ENCODE measurements at regions not wholly inside any gene's neighbourhood (a gene's known extent, or its start where the extent isn't known, plus 50 kb on each side); places are given as distances from the start of the nearest gene placed in this dataset.
"Not testable (repeated sequence)": the region's sequence is repeated elsewhere in the genome, so short reads cannot be mapped to it uniquely, and the experiment has no call there.

DNA sequence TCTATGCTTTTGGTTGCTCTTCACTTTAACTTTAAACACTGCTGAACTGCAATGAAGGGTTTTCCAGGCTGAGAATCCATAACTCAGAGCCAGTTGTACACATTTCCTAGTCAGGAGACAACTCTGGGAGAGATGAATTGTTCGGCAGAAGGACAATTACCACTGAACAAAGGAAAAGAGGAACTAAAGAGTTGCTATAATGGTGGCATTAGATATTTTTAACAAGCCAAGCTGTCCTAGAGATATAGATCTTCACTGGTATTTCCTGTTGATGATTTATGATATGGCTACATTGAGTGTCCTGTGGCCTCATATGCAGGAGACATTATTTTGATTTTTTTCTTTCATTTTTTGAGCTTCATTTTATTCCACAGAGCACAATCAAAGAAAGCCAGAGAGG is 219.1 kb upstream of the PCSK5 start:
- TF ChIP-seq, protein P1, sequence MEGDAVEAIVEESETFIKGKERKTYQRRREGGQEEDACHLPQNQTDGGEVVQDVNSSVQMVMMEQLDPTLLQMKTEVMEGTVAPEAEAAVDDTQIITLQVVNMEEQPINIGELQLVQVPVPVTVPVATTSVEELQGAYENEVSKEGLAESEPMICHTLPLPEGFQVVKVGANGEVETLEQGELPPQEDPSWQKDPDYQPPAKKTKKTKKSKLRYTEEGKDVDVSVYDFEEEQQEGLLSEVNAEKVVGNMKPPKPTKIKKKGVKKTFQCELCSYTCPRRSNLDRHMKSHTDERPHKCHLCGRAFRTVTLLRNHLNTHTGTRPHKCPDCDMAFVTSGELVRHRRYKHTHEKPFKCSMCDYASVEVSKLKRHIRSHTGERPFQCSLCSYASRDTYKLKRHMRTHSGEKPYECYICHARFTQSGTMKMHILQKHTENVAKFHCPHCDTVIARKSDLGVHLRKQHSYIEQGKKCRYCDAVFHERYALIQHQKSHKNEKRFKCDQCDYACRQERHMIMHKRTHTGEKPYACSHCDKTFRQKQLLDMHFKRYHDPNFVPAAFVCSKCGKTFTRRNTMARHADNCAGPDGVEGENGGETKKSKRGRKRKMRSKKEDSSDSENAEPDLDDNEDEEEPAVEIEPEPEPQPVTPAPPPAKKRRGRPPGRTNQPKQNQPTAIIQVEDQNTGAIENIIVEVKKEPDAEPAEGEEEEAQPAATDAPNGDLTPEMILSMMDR (IDR thresholded peaks at IDR 0.05; ENCODE audit: low read depth, low read length): no peak
- no peak for DNase-seq (ENCODE audit: low read depth, low spot score)
- no peak overlapping the region for H3K4me3 ChIP-seq (ENCODE audit: low read depth, low read length)
- in situ Hi-C loops (cut with HindIII; ENCODE audit: low sequenced_read_pairs): no loop called here

DNA sequence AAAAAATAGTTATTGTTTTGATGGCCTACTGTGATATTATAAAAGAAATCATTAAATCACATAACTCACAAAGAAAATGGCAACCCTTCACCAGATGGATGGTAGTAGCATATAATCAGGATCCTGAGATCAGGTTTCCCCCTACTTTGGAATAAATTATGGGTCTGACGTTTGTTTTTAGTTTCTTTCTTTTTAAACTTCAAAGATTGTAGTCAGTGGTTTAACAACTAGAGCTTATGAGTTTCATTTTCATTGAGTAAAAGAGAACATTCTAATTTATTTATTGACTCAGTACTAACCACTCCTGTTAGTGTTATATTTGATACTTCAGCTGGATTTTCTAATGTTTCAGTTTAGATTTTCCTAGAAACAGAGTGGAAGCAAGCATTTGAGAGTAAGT is 218.0 kb upstream of the PCSK5 start:
- no peak overlapping the region for H3K4me3 ChIP-seq (ENCODE audit: low read depth, low read length)
- no peak for DNase-seq (ENCODE audit: low read depth, low spot score)
- in situ Hi-C loops (cut with HindIII; ENCODE audit: low sequenced_read_pairs): no loop called here
- TF ChIP-seq, protein P1 (IDR thresholded peaks at IDR 0.05; ENCODE audit: low read depth, low read length): no peak

DNA sequence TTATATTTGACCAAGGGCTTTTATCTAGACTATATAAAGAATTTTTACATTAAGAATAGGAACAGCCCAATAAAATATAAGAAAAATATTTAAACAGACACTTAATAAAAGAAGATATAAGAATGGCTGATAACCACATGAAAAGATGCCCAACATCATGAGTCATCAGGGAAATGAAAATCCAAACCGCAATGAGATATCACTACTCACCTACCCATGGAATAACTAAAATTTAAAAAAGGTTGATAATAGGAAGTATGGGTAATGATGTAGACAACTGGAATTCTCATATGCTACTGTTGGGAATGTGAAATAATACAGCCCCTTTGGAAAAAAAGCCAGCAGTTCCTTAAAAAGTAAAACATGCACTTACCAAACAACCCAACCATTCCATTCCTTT is 206.9 kb upstream of the PCSK5 start:
- in situ Hi-C loops (cut with HindIII; ENCODE audit: low sequenced_read_pairs): no loop called here
- peak; percentile 9 for DNase-seq (ENCODE audit: low read depth, low spot score)
- TF ChIP-seq, protein P1 (IDR thresholded peaks at IDR 0.05; ENCODE audit: low read depth, low read length): no peak

DNA sequence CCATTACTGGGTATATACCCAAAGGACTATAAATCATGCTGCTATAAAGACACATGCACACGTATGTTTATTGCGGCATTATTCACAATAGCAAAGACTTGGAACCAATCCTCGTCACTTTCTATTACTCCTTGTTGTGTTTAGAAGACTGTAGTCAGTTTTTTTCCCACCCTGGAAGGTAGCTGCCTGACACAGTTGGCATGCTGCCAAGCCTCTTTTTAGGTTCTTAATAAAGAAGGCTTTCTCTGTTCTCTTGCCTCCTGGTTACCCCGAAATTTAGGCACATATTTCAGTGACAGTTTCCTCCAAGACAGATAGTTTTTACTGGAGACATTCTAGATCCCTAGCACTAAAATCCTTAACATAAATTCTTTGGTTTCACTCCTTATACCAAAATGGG is 205.4 kb upstream of the PCSK5 start:
- DNase-seq (ENCODE audit: low read depth, low spot score): no peak
- no peak overlapping the region for H3K4me3 ChIP-seq (ENCODE audit: low read depth, low read length)
- TF ChIP-seq, protein P1 (IDR thresholded peaks at IDR 0.05; ENCODE audit: low read depth, low read length): no peak
- in situ Hi-C loops (cut with HindIII; ENCODE audit: low sequenced_read_pairs): no loop called here

More for the DNA sequence above, 206.9 kb upstream of the PCSK5 start:
- no peak overlapping the region for H3K4me3 ChIP-seq (ENCODE audit: low read depth, low read length)

DNA sequence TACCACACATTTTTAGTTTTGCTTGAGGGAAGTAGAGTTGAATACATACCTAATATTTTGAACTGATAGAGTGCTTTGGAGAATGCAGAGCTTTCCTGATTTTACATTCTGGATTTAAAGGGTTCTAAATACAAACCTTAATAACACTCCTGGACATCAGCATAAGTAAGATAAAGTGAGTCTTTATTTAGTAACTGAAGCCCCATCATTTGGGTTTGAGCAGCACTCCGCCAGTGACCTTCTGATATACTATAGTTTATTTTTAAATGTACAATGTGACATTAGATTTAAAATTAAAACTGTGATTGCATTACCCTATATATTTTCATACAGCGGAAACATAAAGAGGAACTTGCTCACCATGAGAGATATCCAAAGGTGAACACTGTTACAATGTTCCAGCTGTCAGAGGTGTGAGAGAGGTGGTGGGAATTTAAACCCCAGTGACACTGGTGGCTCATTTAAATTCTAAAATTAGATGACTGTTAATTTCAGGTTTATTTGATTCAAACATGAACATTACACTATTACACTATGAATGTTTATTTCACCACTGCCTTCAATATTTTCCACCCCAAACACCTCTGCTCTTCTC is 203.0 kb upstream of the PCSK5 start:
- H3K4me3 ChIP-seq (ENCODE audit: low read depth, low read length): no peak overlapping the region
- DNase-seq (ENCODE audit: low read depth, low spot score): no peak
- TF ChIP-seq, protein P1 (IDR thresholded peaks at IDR 0.05; ENCODE audit: low read depth, low read length): no peak
- in situ Hi-C loops (cut with HindIII; ENCODE audit: low sequenced_read_pairs): no loop called here

DNA sequence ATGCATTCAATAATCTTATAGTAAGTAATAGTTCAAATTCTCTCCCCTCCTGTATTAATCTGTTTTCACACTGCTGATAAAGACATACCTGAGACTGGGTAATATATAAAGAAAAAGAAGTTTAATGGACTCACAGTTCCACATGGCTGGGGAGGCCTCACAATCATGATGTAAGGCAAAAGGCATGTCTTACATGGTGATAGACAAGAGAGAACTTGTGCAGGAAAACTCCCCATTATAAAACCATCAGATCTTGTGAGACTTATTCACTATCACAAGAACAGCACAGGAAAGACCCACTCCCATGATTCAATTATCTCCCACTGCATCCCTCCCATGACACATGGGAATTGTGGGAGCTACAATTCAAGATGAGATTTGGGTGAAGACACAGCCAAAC is 199.9 kb upstream of the PCSK5 start:
- in situ Hi-C loops (cut with HindIII; ENCODE audit: low sequenced_read_pairs); DNase-seq (ENCODE audit: low read depth, low spot score); H3K4me3 ChIP-seq (ENCODE audit: low read depth, low read length): not testable (repeated sequence)

DNA sequence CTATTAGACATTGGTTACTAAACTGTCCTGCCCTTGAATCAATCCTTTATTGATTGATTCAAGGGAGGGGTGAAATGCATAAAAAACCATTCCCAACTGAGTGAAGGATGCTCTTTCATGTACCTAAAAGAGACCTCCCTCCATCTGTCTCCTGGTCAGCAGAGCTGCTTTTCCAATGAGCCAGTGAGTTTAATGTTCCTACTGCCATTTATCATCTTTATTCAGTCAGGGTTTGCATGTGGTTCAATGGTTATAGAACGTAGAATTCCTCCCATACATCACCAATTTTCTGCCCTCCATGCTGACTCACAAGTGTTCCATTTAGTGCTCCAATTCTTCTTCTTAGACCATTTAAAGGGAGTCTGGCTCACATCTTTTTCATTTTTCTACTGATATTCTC is 199.1 kb upstream of the PCSK5 start:
- DNase-seq (ENCODE audit: low read depth, low spot score): no peak
- H3K4me3 ChIP-seq (ENCODE audit: low read depth, low read length): no peak overlapping the region
- TF ChIP-seq, protein P1 (IDR thresholded peaks at IDR 0.05; ENCODE audit: low read depth, low read length): no peak
- in situ Hi-C loops (cut with HindIII; ENCODE audit: low sequenced_read_pairs): no loop called here
